A673 (cell line): ENCODE measurements at regions not wholly inside any gene's neighbourhood (a gene's known extent, or its start where the extent isn't known, plus 50 kb on each side); places are given as distances from the start of the nearest gene placed in this dataset.

Source experiments
- BruUV-seq: library from RNA; stranded (reverse); fragments of 400-500 nt; replicated peaks from 2 replicates; lab custom pipeline; 2021; lab: Mats Ljungman, UMichigan
- CTCF ChIA-PET: fragments of 300-600 bp; sonication (Branson Sonifier 250); formaldehyde crosslinking; loops from one replicate; lab custom pipeline; 2022; ENCODE audit warnings: antibody characterized with exemption; lab: Charles Lee
- POLR2A ChIA-PET: fragments of 300-600 bp; sonication (Branson Sonifier 250); formaldehyde crosslinking; loops from one replicate; lab custom pipeline; 2022; ENCODE audit warnings: antibody characterized with exemption; ENCODE audit not compliant: low non-redundant PET; lab: Charles Lee
- DNase-seq: peaks from one replicate; pipeline ENCODE4 v3.0.0-alpha.2; 2015; ENCODE audit warnings: low spot score
- H3K27ac ChIP-seq: fragments of 200-600 bp; sonication (generic); 2 replicates; pipeline ENCODE4 v1.5.1; 2016; ENCODE audit warnings: mixed run types, low read depth, mild to moderate bottlenecking, mixed read lengths, antibody characterized with exemption, low read length; ENCODE audit not compliant: poor library complexity, severe bottlenecking
- H3K27me3 ChIP-seq: fragments of 200-600 bp; sonication (generic); replicated peaks from 2 replicates; pipeline ENCODE4 v1.6.1; 2017; ENCODE audit warnings: mixed run types, low read depth, mild to moderate bottlenecking, mixed read lengths, antibody characterized with exemption, low read length; ENCODE audit not compliant: insufficient read depth, poor library complexity
- H3K36me3 ChIP-seq: fragments of 200-600 bp; sonication (generic); 2 replicates; pipeline ENCODE4 v1.6.1; 2016; ENCODE audit warnings: mixed run types, mild to moderate bottlenecking, mixed read lengths, antibody characterized with exemption, low read length; ENCODE audit not compliant: insufficient read depth, poor library complexity, severe bottlenecking
- H3K4me1 ChIP-seq: fragments of 200-600 bp; sonication (generic); 2 replicates; pipeline ENCODE4 v1.6.1; 2017; ENCODE audit warnings: mixed run types, mild to moderate bottlenecking, mixed read lengths, antibody characterized with exemption, low read length; ENCODE audit not compliant: insufficient read depth, poor library complexity, severe bottlenecking
- H3K4me3 ChIP-seq: fragments of 200-600 bp; sonication (generic); 2 replicates; pipeline ENCODE4 v1.5.1; 2016; ENCODE audit warnings: low read depth, mixed run types, mild to moderate bottlenecking, mixed read lengths, low read length; ENCODE audit not compliant: poor library complexity, severe bottlenecking
- H3K9me3 ChIP-seq: fragments of 200-600 bp; sonication (generic); 2 replicates; pipeline ENCODE4 v1.6.1; 2016; ENCODE audit warnings: mixed run types, low read depth, mild to moderate bottlenecking, mixed read lengths, antibody characterized with exemption, low read length; ENCODE audit not compliant: poor library complexity, severe bottlenecking
- EZH2 ChIP-seq: fragments of 200-600 bp; sonication (generic); IDR thresholded peaks from 2 replicates; pipeline ENCODE4 v1.6.1; 2017; ENCODE audit warnings: borderline replicate concordance, low read depth, mild to moderate bottlenecking, mixed read lengths, antibody characterized with exemption, low read length; ENCODE audit not compliant: poor library complexity, severe bottlenecking
- intact Hi-C: fragments of 100-400 bp; cut with micrococcal nuclease; formaldehyde crosslinking; loops from one replicate; pipeline ENCODE4 v1.10.0; 2022; ENCODE audit not compliant: unreplicated experiment
- TF ChIP-seq, protein P1 (sequence below): fragments of 300-800, 200-600 bp; sonication (generic); conservative IDR thresholded peaks from 2 replicates; pipeline ENCODE4 v1.5.1; 2017; ENCODE audit warnings: low read depth, mild to moderate bottlenecking, antibody characterized with exemption, low read length, moderate library complexity, mixed read lengths

DNA sequence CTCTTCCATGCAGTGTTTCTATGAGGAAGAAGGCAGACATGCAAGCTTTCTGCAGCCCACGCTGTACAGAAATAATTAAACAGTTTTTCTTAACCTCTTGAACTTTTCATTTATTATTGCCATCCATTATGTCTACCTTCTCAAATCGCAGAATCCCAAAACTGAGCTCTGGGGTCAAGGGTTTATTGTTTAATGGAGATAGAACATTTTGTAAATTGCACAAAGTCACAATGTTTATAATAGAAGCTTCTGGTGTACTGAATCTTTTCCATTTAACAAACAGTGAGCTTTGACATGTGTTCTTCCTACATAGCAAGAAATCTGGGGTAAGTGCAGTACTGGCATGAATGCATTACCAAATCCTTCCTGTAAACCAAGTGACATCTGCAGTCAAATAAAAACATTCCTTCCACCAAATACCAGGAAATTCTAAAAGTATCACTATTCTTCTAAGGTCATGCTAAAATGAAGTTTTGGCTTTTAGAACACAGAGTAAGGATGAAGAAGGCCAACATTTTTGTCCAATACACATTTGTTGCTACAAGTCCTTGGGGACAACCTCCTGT, 385.3 kb upstream of the DDHD1 start:
- ChIA-PET POLR2A (no interaction called here), CTCF (no interaction called here)
- Histone ChIP-seq H3K36me3 (no peaks in the 10 kb centered on the region), H3K4me3 (no peak overlapping the region), H3K9me3 (no peaks in the 10 kb centered on the region), H3K27me3 (no peaks in the 10 kb centered on the region), H3K27ac (no peak overlapping the region), H3K4me1 (peaks cover 8% of the 10 kb centered on the region)
- BruUV-seq = no TSS peak
- no peak for TF ChIP-seq EZH2
- TF ChIP-seq, protein P1, sequence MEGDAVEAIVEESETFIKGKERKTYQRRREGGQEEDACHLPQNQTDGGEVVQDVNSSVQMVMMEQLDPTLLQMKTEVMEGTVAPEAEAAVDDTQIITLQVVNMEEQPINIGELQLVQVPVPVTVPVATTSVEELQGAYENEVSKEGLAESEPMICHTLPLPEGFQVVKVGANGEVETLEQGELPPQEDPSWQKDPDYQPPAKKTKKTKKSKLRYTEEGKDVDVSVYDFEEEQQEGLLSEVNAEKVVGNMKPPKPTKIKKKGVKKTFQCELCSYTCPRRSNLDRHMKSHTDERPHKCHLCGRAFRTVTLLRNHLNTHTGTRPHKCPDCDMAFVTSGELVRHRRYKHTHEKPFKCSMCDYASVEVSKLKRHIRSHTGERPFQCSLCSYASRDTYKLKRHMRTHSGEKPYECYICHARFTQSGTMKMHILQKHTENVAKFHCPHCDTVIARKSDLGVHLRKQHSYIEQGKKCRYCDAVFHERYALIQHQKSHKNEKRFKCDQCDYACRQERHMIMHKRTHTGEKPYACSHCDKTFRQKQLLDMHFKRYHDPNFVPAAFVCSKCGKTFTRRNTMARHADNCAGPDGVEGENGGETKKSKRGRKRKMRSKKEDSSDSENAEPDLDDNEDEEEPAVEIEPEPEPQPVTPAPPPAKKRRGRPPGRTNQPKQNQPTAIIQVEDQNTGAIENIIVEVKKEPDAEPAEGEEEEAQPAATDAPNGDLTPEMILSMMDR = no peak
- intact Hi-C loops = loop anchor here (2.0 kb wide), 2 partner anchors 636 to 790 kb away; no protein-coding TSS in a partner anchor
- DNase-seq = no peak

DNA sequence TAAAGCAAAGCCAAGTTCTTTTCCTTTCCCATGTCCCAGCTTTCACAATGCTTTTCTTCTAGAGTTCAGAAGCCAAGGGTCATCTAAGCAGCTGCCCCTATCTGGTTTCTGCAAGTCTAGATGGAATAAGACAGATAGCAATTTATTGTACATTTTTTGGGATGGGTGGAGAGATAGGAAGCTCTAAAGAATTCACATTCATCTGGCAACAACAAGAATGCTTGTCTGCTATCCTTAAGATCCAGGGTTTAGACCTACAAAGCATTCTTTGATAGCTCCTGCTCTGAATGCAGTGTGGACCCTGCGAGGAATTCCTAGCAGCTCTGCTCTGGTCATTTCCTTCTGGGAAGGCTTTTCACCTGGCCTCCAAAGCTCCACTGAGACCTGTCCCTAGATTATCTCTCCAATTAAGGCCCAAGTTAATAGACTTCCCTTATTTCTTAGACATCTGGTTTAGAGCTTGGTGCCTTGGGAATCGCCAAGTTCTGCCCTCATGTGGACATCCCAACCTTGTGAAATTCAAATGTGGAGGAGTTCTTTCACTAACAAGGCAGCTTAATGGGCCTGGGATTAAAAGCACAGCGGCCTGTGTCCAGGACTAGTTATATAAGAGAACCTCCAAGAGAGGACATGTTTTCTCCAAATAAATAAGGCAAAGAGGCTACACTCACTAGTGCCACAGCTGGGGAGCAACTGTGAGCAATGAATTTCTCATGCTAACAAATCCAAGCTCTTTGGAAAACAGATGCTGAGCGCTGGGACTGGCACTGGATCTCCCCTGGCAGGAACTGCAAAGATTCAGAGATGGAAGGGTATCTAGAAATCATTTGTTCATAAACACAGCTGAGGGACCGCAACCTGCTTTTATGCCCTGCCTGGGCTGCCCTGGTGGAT, 384.5 kb upstream of the DDHD1 start:
- H3K9me3 ChIP-seq = no peaks in the 10 kb centered on the region
- no peak overlapping the region for H3K4me3 ChIP-seq
- TF ChIP-seq EZH2 = no peak
- TF ChIP-seq, protein P1 = no peak
- no peak for DNase-seq
- BruUV-seq = no TSS peak
- no peak overlapping the region for H3K27ac ChIP-seq
- peaks cover 3% of the 10 kb centered on the region for H3K4me1 ChIP-seq
- ChIA-PET CTCF (no interaction called here), POLR2A (interaction anchor here (0.6 kb wide), 1 partner anchor 541 kb away, joined by 4 read pairs; no protein-coding TSS in a partner anchor)
- H3K36me3 ChIP-seq = no peaks in the 10 kb centered on the region
- intact Hi-C loops = loop anchor here (2.0 kb wide), 2 partner anchors 637 to 791 kb away; no protein-coding TSS in a partner anchor
- no peaks in the 10 kb centered on the region for H3K27me3 ChIP-seq

DNA sequence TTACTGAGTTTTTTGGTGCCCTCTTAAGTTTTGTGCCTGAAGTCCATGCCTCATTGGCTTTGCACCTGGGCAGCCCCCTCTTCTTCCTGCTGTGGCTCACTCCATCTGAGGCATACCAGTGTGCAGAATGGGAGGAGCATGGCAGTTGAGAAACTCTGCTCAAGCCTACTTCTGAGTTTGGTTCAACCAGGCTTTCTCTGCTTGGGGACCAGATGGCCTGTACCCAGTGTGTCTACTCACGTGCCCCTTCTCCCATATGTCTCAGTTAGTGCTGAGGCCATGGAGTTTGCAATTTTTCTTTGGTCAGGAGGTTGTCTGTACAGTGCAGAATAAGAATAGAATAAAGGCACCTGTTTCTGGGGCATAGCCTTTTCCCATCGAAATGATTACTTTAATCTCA, 383.3 kb upstream of the DDHD1 start:
- no peaks in the 10 kb centered on the region for H3K9me3 ChIP-seq
- BruUV-seq = no TSS peak

More for the DNA sequence above, 383.3 kb upstream of the DDHD1 start:
- intact Hi-C loops = no loop called here
- Histone ChIP-seq H3K27ac (no peak overlapping the region), H3K27me3 (no peaks in the 10 kb centered on the region), H3K4me3 (no peak overlapping the region), H3K36me3 (no peaks in the 10 kb centered on the region), H3K4me1 (no peaks in the 10 kb centered on the region)
- ChIA-PET POLR2A (no interaction called here), CTCF (no interaction called here)
- no peak for DNase-seq
- no peak for TF ChIP-seq EZH2
- TF ChIP-seq, protein P1 = no peak
